ENCODE measurements at regions not wholly inside any gene's neighbourhood (a gene's known extent, or its start where the extent isn't known, plus 50 kb on each side); places are given as distances from the start of the nearest gene placed in this dataset.
"Not testable (repeated sequence)": the region's sequence is repeated elsewhere in the genome, so short reads cannot be mapped to it uniquely, and the experiment has no call there.

- no peak for DNase-seq (ENCODE audit: low read depth)
Measured at GRCh38 chr4:97370568-97370967, 772.7 kb downstream of the STPG2 start.

GRCh38 chr4:97374526-97374925, 768.8 kb downstream of the STPG2 start:
- no peak for DNase-seq (ENCODE audit: low read depth)

GRCh38 chr4:97386969-97387368, 756.3 kb downstream of the STPG2 start:
- DNase-seq (ENCODE audit: low read depth): no peak

GRCh38 chr4:97394653-97395052, 748.6 kb downstream of the STPG2 start:
- DNase-seq (ENCODE audit: low read depth): no peak

DNA sequence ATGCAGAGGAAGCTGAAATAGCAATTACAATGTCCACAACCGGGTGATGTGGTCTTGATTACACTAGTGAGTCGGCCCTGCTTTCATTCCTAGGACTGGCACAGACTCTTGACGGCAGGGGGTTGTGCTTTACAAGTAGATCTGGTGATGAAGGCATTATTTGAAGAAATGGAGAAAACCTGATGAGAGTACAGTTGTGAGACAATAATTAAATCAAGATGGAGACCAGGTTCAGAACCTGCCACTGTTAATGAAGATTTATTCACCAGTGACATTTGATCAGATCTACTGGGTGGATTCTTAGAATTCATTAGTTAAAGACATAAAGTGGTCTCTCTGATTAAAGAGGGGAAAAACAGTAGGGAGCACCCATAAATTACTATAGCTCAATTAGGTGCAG, 747.2 kb downstream of the STPG2 start:
- no peak for DNase-seq (ENCODE audit: low read depth)

GRCh38 chr4:97396605-97397004, 746.7 kb downstream of the STPG2 start:
- DNase-seq (ENCODE audit: low read depth): no peak

- no peak for DNase-seq (ENCODE audit: low read depth)
Measured at GRCh38 chr4:97404876-97405523, 738.3 kb downstream of the STPG2 start.

DNA sequence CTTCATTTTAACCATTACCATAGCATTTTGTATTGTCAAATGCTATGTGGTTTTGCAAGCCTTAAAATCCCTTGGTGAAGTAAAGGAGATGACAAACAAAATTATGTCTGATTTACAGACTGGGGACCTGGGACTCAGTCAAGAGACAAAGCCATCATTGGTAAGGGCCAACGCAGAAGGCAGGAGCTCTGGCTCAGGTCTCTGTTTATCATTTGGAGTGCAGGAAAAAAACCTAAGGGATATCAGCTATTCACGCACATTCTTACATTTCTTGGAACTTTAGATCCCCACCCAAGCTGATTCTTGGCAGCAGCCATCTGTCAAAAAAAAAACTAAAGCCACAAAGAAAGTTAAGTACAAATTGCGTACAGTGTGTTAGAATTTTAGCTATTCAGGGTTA, 731.9 kb downstream of the STPG2 start:
- no peak for DNase-seq (ENCODE audit: low read depth)

GRCh38 chr4:97412331-97412730, 730.9 kb downstream of the STPG2 start:
- DNase-seq (ENCODE audit: low read depth): no peak

DNA sequence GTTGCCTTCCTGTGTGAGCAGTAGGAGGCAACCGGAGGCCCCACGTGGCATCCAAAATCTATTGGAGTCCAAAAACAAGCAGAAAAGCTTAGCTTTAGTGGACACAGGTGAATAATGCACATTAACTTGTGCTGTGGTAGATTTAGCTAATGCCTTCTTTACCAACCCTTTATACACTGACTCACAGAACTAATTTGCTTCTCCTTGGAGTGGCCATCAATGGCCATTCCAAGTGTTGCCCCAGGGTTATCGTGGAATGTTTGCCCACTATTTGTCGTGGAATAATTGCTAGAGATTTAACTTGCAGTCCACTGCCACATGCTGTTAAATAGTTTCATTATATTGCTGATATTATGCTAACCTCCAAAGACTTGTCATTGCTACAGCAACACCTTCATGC, 729.1 kb downstream of the STPG2 start:
- no peak for DNase-seq (ENCODE audit: low read depth)

- no peak for DNase-seq (ENCODE audit: low read depth)
Measured at GRCh38 chr4:97432551-97432950, 710.7 kb downstream of the STPG2 start.

GRCh38 chr4:97437998-97438705, 705.1 kb downstream of the STPG2 start:
- DNase-seq (ENCODE audit: low read depth): not testable (repeated sequence)

GRCh38 chr4:97453186-97453585, 690.1 kb downstream of the STPG2 start:
- DNase-seq (ENCODE audit: low read depth): no peak

- no peak for DNase-seq (ENCODE audit: low read depth)
Measured at GRCh38 chr4:97457253-97457652, 686.0 kb downstream of the STPG2 start.

GRCh38 chr4:97468272-97468671, 675.0 kb downstream of the STPG2 start:
- no peak for DNase-seq (ENCODE audit: low read depth)

GRCh38 chr4:97475621-97476020, 667.7 kb downstream of the STPG2 start:
- no peak for DNase-seq (ENCODE audit: low read depth)

- DNase-seq (ENCODE audit: low read depth): no peak
Measured at GRCh38 chr4:97477974-97478373, 665.3 kb downstream of the STPG2 start.

DNA sequence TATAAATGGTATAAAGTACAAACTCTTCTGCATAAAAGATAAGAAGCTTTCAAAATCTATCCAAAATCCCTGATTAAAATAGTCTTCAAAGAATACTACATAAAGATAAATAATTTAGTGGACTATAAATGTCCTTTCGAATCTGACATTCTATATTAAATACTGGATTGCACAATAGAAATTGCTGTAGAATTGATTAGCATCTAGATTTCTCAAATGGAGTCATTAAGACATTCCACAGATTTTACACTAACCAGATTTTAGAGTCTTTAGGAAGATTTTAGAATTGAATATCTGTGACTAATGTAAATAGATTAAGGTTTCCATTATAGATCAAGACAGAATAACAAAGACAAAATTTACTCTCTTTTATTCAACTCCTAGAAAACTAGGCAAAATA, 663.9 kb downstream of the STPG2 start:
- DNase-seq (ENCODE audit: low read depth): no peak

- no peak for DNase-seq (ENCODE audit: low read depth)
Measured at GRCh38 chr4:97491856-97492255, 651.4 kb downstream of the STPG2 start.

DNA sequence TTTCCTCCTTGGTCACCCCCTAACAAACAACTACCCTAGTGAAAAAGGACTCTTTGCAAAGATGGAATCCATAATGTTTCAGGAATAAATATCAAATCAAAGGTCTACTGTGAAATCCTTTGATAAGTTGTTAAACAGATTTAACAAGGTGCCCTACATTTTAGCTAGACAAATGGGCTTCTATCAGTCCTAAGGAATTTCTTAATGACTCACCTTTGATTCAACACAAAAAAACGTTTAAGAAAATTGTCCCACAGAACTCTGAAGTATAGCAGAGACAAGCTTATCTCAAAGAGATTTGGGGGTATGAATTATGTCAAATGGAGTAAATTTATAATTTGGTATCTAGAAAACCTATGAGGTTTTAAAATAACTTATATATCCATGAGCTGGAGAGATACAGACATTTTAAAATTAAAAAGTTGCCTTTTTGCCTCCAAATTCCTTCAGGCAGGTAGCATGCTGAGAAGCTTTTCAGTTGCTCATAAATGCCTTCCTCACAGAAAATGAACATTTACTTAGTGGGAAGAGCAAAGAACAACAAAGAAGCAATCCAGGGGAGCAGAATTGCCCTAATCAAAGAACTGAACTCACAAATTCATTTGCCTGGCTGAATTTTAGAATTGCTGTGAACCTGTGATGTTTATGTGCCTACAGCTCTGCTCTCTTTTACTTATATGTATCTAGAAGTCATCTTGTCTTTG, 649.3 kb downstream of the STPG2 start:
- DNase-seq (ENCODE audit: low read depth): no peak

DNA sequence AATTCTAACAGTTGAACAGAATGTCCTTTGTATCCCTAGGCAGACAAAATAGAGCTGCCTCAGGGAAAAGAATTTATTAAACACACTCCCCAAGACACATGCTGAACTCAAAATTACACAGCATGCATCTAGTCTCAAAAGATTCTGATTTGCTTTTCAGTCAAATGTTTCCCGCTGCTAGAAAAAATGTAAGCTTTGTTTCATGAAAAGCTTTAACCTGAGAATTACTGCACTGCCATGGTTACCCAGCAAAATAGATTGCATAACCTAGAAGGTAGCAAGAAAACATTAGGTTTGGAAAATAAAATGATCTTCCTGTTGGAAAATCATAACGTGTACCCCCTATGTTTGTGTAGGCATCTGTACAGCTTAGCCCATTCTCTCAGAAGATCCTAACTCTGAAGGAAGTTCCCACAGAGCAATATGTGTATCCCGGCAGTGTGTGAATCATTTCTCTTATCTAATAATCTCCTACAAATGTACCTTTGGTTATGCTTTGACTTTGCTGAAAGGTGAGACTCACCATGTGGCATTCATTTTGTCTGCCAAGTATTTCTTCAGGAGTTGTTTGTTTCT, 646.9 kb downstream of the STPG2 start:
- no peak for DNase-seq (ENCODE audit: low read depth)

- DNase-seq (ENCODE audit: low read depth): no peak
Measured at GRCh38 chr4:97498875-97499274, 644.4 kb downstream of the STPG2 start.

- DNase-seq (ENCODE audit: low read depth): no peak
Measured at GRCh38 chr4:97500423-97500822, 642.9 kb downstream of the STPG2 start.

Measured in Daoy (cell line).